ENCODE measurements at regions not wholly inside any gene's neighbourhood (a gene's known extent, or its start where the extent isn't known, plus 50 kb on each side); places are given as distances from the start of the nearest gene placed in this dataset.

DNA sequence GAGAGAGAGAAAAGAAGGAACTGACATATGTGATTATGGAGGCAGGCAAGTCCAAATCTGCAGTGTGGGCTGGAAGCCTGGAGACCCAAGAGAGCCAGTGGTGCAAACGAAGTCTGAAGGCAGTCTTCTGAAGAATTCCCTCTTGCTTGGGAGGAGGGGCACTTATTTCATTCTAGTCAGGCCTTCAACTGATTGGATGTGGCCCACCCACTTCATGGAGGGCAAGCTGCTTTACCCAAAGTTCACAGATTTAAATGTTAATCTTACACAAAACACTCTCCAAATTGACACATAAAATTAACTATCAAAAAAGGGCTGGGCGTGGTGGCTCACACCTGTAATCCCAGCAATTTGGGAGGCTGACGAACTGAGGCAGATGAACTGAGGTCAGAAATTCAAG lies 103.5 kb upstream of the RAB3GAP2 start (continued):
- TF ChIP-seq, protein P1, sequence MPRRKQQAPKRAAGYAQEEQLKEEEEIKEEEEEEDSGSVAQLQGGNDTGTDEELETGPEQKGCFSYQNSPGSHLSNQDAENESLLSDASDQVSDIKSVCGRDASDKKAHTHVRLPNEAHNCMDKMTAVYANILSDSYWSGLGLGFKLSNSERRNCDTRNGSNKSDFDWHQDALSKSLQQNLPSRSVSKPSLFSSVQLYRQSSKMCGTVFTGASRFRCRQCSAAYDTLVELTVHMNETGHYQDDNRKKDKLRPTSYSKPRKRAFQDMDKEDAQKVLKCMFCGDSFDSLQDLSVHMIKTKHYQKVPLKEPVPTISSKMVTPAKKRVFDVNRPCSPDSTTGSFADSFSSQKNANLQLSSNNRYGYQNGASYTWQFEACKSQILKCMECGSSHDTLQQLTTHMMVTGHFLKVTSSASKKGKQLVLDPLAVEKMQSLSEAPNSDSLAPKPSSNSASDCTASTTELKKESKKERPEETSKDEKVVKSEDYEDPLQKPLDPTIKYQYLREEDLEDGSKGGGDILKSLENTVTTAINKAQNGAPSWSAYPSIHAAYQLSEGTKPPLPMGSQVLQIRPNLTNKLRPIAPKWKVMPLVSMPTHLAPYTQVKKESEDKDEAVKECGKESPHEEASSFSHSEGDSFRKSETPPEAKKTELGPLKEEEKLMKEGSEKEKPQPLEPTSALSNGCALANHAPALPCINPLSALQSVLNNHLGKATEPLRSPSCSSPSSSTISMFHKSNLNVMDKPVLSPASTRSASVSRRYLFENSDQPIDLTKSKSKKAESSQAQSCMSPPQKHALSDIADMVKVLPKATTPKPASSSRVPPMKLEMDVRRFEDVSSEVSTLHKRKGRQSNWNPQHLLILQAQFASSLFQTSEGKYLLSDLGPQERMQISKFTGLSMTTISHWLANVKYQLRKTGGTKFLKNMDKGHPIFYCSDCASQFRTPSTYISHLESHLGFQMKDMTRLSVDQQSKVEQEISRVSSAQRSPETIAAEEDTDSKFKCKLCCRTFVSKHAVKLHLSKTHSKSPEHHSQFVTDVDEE (CRISPR knock-in tag; IDR thresholded peaks at IDR 0.05): no peak
- TF ChIP-seq, protein P2, sequence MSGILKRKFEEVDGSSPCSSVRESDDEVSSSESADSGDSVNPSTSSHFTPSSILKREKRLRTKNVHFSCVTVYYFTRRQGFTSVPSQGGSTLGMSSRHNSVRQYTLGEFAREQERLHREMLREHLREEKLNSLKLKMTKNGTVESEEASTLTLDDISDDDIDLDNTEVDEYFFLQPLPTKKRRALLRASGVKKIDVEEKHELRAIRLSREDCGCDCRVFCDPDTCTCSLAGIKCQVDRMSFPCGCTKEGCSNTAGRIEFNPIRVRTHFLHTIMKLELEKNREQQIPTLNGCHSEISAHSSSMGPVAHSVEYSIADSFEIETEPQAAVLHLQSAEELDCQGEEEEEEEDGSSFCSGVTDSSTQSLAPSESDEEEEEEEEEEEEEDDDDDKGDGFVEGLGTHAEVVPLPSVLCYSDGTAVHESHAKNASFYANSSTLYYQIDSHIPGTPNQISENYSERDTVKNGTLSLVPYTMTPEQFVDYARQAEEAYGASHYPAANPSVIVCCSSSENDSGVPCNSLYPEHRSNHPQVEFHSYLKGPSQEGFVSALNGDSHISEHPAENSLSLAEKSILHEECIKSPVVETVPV (CRISPR knock-in tag; IDR thresholded peaks at IDR 0.05): no peak
- TF ChIP-seq BACH2 (CRISPR knock-in tag; IDR thresholded peaks at IDR 0.05; ENCODE audit: borderline replicate concordance) (no peak), ARNTL (CRISPR knock-in tag; IDR thresholded peaks at IDR 0.05; ENCODE audit: borderline replicate concordance, low read depth) (no peak)

DNA sequence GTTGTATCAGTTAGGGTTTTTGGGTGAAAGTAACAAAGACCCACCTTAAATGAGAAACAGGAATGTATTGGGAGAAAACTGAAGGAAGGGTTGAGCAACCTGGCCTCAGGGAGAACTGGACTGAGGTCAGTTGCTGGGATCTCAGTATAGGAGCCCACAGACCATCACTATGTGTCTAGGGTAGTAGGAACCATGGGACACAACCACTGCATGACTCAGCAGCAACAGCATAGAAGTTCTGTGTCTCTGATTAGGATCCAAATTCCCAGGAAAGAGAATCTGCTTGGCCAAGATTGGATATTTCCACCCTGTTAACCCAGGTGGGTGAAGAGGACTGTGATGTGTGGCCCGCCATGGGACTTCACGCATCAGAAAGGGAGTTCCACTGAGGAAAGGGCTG lies 102.2 kb upstream of the RAB3GAP2 start:
- TF ChIP-seq, protein P1 (CRISPR knock-in tag; IDR thresholded peaks at IDR 0.05): no peak
- TF ChIP-seq ZFP3 (CRISPR knock-in tag; IDR thresholded peaks at IDR 0.05) (no peak), ZFP30 (CRISPR knock-in tag; IDR thresholded peaks at IDR 0.05) (no peak), GLIS3 (CRISPR knock-in tag; IDR thresholded peaks at IDR 0.05) (no peak), TOX (CRISPR knock-in tag; IDR thresholded peaks at IDR 0.05; ENCODE audit: borderline replicate concordance) (no peak), CSDC2 (CRISPR knock-in tag; IDR thresholded peaks at IDR 0.05) (no peak), RARB (CRISPR knock-in tag; IDR thresholded peaks at IDR 0.05) (no peak), ZNF8 (CRISPR knock-in tag; IDR thresholded peaks at IDR 0.05) (no peak), ZNF70 (CRISPR knock-in tag; IDR thresholded peaks at IDR 0.05) (no peak), TCF4 (CRISPR knock-in tag; IDR thresholded peaks at IDR 0.05; ENCODE audit: borderline replicate concordance) (no peak), ARNTL (CRISPR knock-in tag; IDR thresholded peaks at IDR 0.05; ENCODE audit: borderline replicate concordance, low read depth) (no peak), ZC3H10 (CRISPR knock-in tag; IDR thresholded peaks at IDR 0.05) (no peak)
- TF ChIP-seq, protein P3, sequence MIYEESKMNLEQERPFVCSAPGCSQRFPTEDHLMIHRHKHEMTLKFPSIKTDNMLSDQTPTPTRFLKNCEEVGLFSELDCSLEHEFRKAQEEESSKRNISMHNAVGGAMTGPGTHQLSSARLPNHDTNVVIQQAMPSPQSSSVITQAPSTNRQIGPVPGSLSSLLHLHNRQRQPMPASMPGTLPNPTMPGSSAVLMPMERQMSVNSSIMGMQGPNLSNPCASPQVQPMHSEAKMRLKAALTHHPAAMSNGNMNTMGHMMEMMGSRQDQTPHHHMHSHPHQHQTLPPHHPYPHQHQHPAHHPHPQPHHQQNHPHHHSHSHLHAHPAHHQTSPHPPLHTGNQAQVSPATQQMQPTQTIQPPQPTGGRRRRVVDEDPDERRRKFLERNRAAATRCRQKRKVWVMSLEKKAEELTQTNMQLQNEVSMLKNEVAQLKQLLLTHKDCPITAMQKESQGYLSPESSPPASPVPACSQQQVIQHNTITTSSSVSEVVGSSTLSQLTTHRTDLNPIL (CRISPR knock-in tag; IDR thresholded peaks at IDR 0.05; ENCODE audit: low read depth): no peak

DNA sequence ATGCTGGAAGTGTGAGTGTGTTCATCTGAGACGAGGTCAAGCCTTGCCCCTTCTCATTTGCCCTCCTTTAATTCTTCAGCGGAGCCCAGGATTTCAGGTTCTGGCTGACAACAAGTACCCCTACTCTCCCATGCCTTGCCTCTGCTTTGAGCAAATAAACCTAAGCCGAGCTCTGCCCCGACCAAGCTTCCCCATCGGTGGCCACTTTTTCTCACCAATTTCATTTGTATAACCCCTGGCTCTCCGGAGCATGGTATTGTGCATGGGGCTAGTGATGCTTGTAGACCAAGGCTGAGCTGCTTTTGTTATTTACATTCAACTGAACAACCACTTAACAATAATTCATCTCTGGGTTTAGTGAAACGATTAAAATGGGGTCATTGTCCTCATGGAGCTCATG lies 100.2 kb upstream of the RAB3GAP2 start:
- TF ChIP-seq PPARA (CRISPR knock-in tag; IDR thresholded peaks at IDR 0.05; ENCODE audit: borderline replicate concordance) (no peak), ZNF70 (CRISPR knock-in tag; IDR thresholded peaks at IDR 0.05) (no peak)
- no peak for ATAC-seq

More for the DNA sequence above, 102.2 kb upstream of the RAB3GAP2 start:
- ATAC-seq: no peak

DNA sequence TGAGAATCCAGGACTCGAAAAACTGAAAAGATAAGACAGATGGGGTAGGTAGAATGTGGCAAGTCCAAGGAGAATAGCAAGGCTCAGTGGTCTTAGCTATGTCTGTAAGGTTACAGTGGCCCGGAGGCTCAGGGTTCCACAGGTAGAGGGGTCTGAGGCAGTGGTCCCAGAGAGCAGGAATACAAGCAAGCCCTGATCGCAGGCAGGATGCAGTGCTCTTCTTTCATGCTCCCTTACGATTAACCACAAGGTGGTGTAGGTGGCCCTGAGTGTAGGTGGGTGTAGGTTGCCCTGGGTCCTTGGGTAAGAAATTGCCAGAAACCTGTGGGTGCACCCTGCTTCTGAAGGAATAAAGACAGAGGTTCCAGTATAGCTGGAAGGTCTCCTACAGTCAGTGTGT lies 99.1 kb upstream of the RAB3GAP2 start:
- ATAC-seq: no peak
- no peak for TF ChIP-seq ESRRG (CRISPR knock-in tag; IDR thresholded peaks at IDR 0.05)

DNA sequence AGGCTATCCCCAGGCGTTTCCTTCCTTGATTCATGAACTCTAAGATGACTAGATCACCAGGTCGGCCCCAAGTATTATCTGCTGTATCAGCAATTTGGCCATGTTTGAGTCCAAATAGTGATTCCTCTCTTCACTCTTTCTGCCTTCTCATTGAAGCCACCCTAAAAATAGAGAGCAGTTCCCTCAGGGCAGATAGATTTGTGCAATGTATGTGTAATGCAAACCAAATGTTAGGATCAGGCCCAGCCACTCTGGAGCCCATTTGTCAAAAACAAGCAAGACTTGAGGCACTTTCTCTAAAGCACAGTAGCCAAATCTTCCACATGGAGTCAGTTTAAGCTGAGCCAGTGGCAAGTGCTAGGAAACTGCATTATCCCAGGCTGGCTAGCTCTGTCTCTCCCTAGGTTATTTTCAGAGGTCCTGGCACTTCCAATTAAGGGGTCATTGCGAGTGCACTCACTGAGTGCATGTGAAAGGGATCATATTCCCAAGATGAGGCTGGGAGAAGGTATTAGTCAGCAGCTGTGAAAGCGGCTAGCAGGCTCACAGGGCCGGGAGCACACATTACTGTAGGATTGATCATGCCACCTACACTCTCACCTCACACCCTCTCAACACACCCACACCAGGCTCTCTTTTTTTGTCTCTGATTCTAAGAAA lies 97.9 kb upstream of the RAB3GAP2 start:
- peak; percentile 91 for ATAC-seq
- no peak for TF ChIP-seq SNAI2 (CRISPR knock-in tag; IDR thresholded peaks at IDR 0.05)
- TF ChIP-seq, protein P1 (CRISPR knock-in tag; IDR thresholded peaks at IDR 0.05): peak; percentile 74; the same call in 1 of the 2 replicates
- TF ChIP-seq, protein P4, sequence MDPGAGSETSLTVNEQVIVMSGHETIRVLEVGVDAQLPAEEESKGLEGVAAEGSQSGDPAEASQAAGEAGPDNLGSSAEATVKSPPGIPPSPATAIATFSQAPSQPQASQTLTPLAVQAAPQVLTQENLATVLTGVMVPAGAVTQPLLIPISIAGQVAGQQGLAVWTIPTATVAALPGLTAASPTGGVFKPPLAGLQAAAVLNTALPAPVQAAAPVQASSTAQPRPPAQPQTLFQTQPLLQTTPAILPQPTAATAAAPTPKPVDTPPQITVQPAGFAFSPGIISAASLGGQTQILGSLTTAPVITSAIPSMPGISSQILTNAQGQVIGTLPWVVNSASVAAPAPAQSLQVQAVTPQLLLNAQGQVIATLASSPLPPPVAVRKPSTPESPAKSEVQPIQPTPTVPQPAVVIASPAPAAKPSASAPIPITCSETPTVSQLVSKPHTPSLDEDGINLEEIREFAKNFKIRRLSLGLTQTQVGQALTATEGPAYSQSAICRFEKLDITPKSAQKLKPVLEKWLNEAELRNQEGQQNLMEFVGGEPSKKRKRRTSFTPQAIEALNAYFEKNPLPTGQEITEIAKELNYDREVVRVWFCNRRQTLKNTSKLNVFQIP (CRISPR knock-in tag; IDR thresholded peaks at IDR 0.05; ENCODE audit: borderline replicate concordance, low read depth): no peak
- TF ChIP-seq TCF4 (CRISPR knock-in tag; IDR thresholded peaks at IDR 0.05; ENCODE audit: borderline replicate concordance): peak; percentile 67; the same call in 1 of the 2 replicates
- TF ChIP-seq ZNF565 (CRISPR knock-in tag; conservative IDR thresholded peaks at IDR 0.05; ENCODE audit: low read depth): no peak
- no peak for TF ChIP-seq ESRRG (CRISPR knock-in tag; IDR thresholded peaks at IDR 0.05)
- no peak; the same call in 1 of the 2 replicates for TF ChIP-seq ZC3H10 (CRISPR knock-in tag; IDR thresholded peaks at IDR 0.05)
- TF ChIP-seq ZFP3 (CRISPR knock-in tag; IDR thresholded peaks at IDR 0.05): no peak
- TF ChIP-seq CSDC2 (CRISPR knock-in tag; IDR thresholded peaks at IDR 0.05): no peak
- TF ChIP-seq PPARA (CRISPR knock-in tag; IDR thresholded peaks at IDR 0.05; ENCODE audit: borderline replicate concordance): no peak
- TF ChIP-seq OSR1 (CRISPR knock-in tag; IDR thresholded peaks at IDR 0.05): peak; percentile 17; the same call in 1 of the 2 replicates
